ENCODE measurements at regions not wholly inside any gene's neighbourhood (a gene's known extent, or its start where the extent isn't known, plus 50 kb on each side); places are given as distances from the start of the nearest gene placed in this dataset.

DNA sequence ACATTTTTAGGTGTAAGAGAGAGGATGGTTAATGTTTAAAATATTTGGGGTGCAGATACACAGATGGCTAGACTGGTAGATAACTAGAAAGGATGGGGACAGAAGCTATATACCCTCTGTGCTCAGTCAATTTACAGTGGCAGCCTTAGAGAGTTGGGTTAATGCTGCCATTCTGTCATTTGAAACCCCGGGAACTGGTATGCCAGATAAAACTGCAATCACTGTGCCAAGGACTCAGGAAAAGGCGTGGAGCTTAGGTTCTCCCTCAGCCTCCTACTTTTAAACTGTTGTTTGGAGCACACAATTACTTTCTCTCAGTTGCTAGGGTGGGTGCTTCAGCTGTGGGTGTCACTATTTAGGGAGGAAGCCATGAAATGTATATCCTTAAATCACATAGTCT lies 90.0 kb upstream of the HNRNPU start:
- TF ChIP-seq, protein P1, sequence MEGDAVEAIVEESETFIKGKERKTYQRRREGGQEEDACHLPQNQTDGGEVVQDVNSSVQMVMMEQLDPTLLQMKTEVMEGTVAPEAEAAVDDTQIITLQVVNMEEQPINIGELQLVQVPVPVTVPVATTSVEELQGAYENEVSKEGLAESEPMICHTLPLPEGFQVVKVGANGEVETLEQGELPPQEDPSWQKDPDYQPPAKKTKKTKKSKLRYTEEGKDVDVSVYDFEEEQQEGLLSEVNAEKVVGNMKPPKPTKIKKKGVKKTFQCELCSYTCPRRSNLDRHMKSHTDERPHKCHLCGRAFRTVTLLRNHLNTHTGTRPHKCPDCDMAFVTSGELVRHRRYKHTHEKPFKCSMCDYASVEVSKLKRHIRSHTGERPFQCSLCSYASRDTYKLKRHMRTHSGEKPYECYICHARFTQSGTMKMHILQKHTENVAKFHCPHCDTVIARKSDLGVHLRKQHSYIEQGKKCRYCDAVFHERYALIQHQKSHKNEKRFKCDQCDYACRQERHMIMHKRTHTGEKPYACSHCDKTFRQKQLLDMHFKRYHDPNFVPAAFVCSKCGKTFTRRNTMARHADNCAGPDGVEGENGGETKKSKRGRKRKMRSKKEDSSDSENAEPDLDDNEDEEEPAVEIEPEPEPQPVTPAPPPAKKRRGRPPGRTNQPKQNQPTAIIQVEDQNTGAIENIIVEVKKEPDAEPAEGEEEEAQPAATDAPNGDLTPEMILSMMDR (IDR thresholded peaks at IDR 0.05), result no peak
- no peak for ATAC-seq (ENCODE audit: low FRiP score)

DNA sequence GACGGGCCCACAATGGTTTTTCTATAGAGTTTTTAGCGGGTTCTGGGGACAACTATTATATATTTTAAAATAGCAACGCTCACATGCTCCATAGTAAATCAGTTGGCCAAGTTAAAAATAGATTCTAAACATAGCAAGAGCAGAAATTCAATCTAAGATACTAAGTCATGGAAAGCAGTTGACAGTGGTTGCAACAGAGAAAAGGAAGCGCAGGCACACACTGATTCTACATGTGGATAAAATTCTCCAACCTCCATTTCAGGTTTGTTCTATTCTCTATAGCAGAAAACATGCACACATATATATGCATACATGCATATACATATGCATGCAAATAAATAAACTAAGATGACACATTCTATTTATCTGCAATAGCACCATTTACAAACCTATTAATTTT lies 89.6 kb upstream of the HNRNPU start:
- DNase-seq (ENCODE audit: low spot score) (no peak), ATAC-seq (ENCODE audit: low FRiP score) (no peak)
- TF ChIP-seq, protein P1 (IDR thresholded peaks at IDR 0.05), result no peak

More for the DNA sequence above, 90.0 kb upstream of the HNRNPU start:
- no peak for DNase-seq (ENCODE audit: low spot score)

DNA sequence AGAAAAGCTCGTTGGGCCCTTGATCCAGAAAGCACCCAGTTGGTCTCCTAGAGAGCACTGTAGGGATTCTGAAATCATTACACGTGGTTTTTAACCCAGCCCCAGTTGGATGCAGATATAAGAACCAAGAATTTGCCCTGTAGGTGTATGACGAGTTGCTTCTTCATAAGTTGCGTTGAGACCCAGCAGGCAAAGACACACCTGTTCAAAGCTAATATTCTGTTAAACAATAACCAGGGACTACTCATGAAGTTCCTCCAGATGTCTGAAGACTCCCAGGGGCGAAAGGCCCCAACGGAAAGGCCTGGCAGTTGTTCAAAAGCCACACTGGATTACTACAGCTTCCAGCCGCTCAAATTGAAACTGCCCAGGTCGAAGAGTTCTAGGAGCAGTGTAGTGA lies 88.6 kb upstream of the HNRNPU start:
- DNase-seq (ENCODE audit: low spot score), result no peak
- TF ChIP-seq, protein P1 (IDR thresholded peaks at IDR 0.05), result no peak
- ATAC-seq (ENCODE audit: low FRiP score), result no peak

DNA sequence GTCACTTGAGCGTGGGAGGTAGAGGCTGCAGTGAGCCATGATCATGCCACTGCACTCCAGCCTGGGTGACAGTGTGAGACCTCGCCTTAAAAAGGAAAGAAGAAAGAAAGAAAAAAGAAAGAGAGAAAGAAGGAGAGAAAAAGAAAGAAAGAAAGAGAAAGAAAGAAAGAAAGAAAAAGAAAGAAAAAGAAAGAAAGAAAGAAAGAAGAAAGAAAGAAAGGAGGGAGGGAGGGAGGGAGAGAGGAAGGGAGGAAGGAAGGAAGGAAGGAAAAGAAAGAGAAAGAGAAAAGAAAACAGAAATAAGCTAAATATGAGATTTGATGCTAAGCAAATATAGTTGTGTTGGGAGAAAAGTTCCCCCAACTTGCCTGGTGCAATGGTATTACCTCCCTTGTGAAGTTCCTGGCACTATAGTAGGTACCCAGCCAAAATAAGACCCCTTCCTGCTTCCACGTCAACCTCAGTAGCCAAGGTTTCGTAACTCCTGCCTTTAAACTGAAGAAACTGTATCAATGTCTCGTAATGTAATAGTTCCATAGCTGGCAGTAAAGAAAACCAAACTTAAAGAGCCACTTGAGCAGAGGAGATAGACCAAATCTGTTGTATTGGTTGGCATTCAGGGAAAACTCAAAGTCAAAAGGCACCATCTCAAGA lies 88.1 kb upstream of the HNRNPU start:
- TF ChIP-seq, protein P1 (IDR thresholded peaks at IDR 0.05), result no peak
- ATAC-seq (ENCODE audit: low FRiP score) (no peak), DNase-seq (ENCODE audit: low spot score) (no peak)

DNA sequence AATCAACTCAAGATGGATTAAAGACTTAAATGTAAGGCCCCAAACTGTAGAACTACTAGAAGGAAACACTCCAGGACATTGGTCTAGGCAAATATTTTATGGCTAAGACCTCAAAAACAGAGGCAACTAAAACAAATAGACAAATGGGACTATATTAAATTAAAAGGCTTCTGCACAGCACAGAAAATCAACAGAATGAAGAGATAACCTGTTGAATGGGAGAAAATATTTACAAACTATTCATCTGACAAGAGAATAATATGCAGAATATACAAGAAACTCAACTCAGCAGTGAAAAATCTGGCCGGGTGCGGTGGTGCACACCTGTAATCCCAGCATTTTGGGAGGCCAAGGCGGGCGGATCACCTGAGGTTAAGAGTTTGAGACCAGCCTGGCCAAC lies 84.1 kb upstream of the HNRNPU start:
- TF ChIP-seq, protein P1 (IDR thresholded peaks at IDR 0.05), result no peak
- ATAC-seq (ENCODE audit: low FRiP score), result no peak
- DNase-seq (ENCODE audit: low spot score), result no peak

DNA sequence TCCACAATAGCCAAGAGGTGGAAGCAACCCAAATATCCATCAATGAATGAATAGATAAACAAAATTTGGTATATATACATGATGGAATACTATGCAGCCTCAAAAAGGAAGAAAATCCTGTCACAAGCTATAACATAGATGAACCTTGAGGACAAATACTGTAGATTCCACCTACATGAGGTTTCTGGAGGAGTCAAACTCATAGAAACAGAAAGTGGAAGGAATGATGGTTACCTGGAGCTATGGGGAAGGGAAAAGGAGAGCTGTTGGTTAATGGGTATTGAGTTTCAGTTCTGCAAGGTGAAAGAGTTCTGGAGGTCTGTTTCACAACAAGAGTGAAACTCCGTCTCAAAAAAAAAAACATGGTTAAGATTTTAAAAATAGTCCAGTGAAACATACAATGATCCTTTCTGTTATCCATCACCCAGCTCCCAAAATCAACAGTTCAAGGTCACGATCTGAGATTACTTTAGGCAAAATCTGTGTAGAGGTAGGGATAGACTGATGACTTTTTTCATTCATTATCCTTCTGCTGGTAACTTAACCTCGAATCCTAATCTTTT lies 80.8 kb upstream of the HNRNPU start:
- ATAC-seq (ENCODE audit: low FRiP score), result no peak
- TF ChIP-seq, protein P1 (IDR thresholded peaks at IDR 0.05), result no peak
- no peak for DNase-seq (ENCODE audit: low spot score)

DNA sequence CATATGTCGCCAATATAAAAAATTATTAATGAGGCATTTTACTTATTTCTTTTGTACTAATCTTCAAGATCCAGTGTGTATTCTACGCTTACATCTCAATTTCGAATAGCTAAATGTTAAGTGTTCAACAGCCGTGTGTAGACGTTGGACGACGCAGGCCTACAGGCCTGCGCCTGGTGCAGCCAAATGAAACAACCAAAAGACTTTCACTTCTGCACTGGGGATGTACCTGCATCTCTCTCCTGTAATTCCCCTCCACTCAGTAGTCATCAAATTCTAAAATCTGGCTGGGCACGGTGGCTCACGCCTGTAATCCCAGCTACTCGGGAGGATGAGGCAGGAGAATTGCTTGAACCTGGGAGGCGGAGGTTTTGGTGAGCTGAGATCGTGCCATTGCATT lies 76.8 kb upstream of the HNRNPU start:
- TF ChIP-seq, protein P1 (IDR thresholded peaks at IDR 0.05), result no peak
- ATAC-seq (ENCODE audit: low FRiP score), result no peak
- DNase-seq (ENCODE audit: low spot score), result no peak

Data from omental fat pad (tissue), 3 donors.